WTC11 (cell line): ENCODE measurements at regions not wholly inside any gene's neighbourhood (a gene's known extent, or its start where the extent isn't known, plus 50 kb on each side); places are given as distances from the start of the nearest gene placed in this dataset.

ENCODE experiments used
- CREB1 ChIP-seq: sonication (generic); formaldehyde crosslinking; IDR thresholded peaks from 2 replicates; pipeline ENCODE4 v1.8.0; 2023; ENCODE audit warnings: mild to moderate bottlenecking, missing genetic modification reagents
- CTCF ChIP-seq: fragments of 200-600 bp; IDR thresholded peaks from 2 replicates; pipeline ENCODE4 v1.8.0; 2022; ENCODE audit warnings: antibody characterized with exemption
- ELF4 ChIP-seq: sonication (generic); formaldehyde crosslinking; IDR thresholded peaks from 2 replicates; pipeline ENCODE4 v1.8.1; 2022; ENCODE audit warnings: low read depth, mild to moderate bottlenecking, moderate library complexity, missing genetic modification reagents
- MAX ChIP-seq: sonication (generic); formaldehyde crosslinking; IDR thresholded peaks from 2 replicates; pipeline ENCODE4 v1.8.0; 2022; ENCODE audit warnings: mild to moderate bottlenecking, missing genetic modification reagents
- NR1H2 ChIP-seq: sonication (generic); formaldehyde crosslinking; IDR thresholded peaks from 2 replicates; pipeline ENCODE4 v1.9.0; 2021; ENCODE audit warnings: mild to moderate bottlenecking, moderate library complexity, missing genetic modification reagents

- TF ChIP-seq CTCF, result no peak
- TF ChIP-seq ELF4 (CRISPR knock-in tag), result no peak
- no peak for TF ChIP-seq MAX (CRISPR knock-in tag)
- no peak for TF ChIP-seq CREB1 (CRISPR knock-in tag)
- TF ChIP-seq NR1H2 (CRISPR knock-in tag), result no peak
Observed at GRCh38 chr11:70761908-70762337, 363.6 kb downstream of the CTTN start.
